Liver (tissue), 8 donors: ENCODE measurements at regions not wholly inside any gene's neighbourhood (a gene's known extent, or its start where the extent isn't known, plus 50 kb on each side); places are given as distances from the start of the nearest gene placed in this dataset.

ENCODE experiments used
- DNase-seq: peaks from one replicate; pipeline ENCODE4 v3.0.0-alpha.2; 2017; ENCODE audit warnings: low spot score
- H3K27ac ChIP-seq, 2 donors: one replicate each; pipeline ENCODE4 v1.7.0; 2013; ENCODE audit warnings: inconsistent platforms in 2 of 2, low read length in 2 of 2, control low read depth in 1 of 2, low read depth in 1 of 2, mild to moderate bottlenecking in 1 of 2
- H3K27me3 ChIP-seq, 4 donors: one replicate each; pipeline versions ENCODE4 v1.6.1 to v1.7.0; 2013; ENCODE audit warnings: low read length in 3 of 4, inconsistent platforms in 1 of 4, mild to moderate bottlenecking in 1 of 4, moderate library complexity in 1 of 4; ENCODE audit not compliant: control insufficient read depth in 4 of 4, insufficient read depth in 4 of 4
- H3K36me3 ChIP-seq, 4 donors: one replicate each; pipeline versions ENCODE4 v1.6.1 to v1.7.0; 2013; ENCODE audit warnings: low read length in 3 of 4, mild to moderate bottlenecking in 3 of 4, low read depth in 1 of 4, moderate library complexity in 1 of 4; ENCODE audit not compliant: control insufficient read depth in 4 of 4, insufficient read depth in 3 of 4
- H3K4me1 ChIP-seq, 4 donors: one replicate each; pipeline versions ENCODE4 v1.6.1 to v1.7.0; 2013; ENCODE audit warnings: low read length in 3 of 4, mild to moderate bottlenecking in 3 of 4, moderate library complexity in 1 of 4; ENCODE audit not compliant: control insufficient read depth in 4 of 4, insufficient read depth in 4 of 4
- H3K4me3 ChIP-seq, 3 donors: one replicate each; pipeline versions ENCODE4 v1.6.1 to v1.7.0; 2013; ENCODE audit warnings: low read length in 3 of 3, control low read depth in 1 of 3, low read depth in 1 of 3, mild to moderate bottlenecking in 1 of 3
- H3K9ac ChIP-seq, 2 donors: one replicate each; pipeline ENCODE4 v1.7.0; 2013; ENCODE audit warnings: low read length in 2 of 2, mild to moderate bottlenecking in 2 of 2, moderate library complexity in 2 of 2, control low read depth in 1 of 2, low read depth in 1 of 2
- H3K9me3 ChIP-seq, 4 donors: one replicate each; pipeline versions ENCODE4 v1.6.1 to v1.7.0; 2013; ENCODE audit warnings: low read length in 3 of 4; ENCODE audit not compliant: control insufficient read depth in 4 of 4
- ATF3 ChIP-seq: IDR thresholded peaks from 2 replicates; pipeline ENCODE4 v1.6.1; 2016; ENCODE audit warnings: antibody characterized with exemption
- CTCF ChIP-seq: fragments of 150-350 bp; IDR thresholded peaks from 2 replicates; pipeline ENCODE4 v1.5.1; 2017; ENCODE audit warnings: improper control_type of control experiment, low read depth, low read length; ENCODE audit not compliant: missing input control
- EGR1 ChIP-seq, 2 donors: IDR thresholded peaks; 2 replicates each; pipeline ENCODE4 v1.6.1; 2016 to 2018; ENCODE audit warnings: antibody characterized with exemption in 2 of 2, low read depth in 2 of 2
- GABPA ChIP-seq, 2 donors: IDR thresholded peaks in 1 of 2; conservative IDR thresholded peaks in 1 of 2; 2 replicates each; pipeline ENCODE4 v1.6.1; 2016; ENCODE audit warnings: antibody characterized with exemption in 2 of 2, mild to moderate bottlenecking in 1 of 2, moderate library complexity in 1 of 2
- HNF4A ChIP-seq, 2 donors: conservative IDR thresholded peaks; 2 replicates each; pipeline ENCODE4 v1.6.1; 2016; ENCODE audit warnings: antibody characterized with exemption in 2 of 2, mild to moderate bottlenecking in 2 of 2
- HNF4G ChIP-seq: IDR thresholded peaks from 2 replicates; pipeline ENCODE4 v1.6.1; 2016; ENCODE audit warnings: antibody characterized with exemption
- JUND ChIP-seq, 2 donors: IDR thresholded peaks; 2 replicates each; pipeline ENCODE4 v1.6.1; 2016; ENCODE audit warnings: antibody characterized with exemption in 2 of 2
- NR2F2 ChIP-seq: IDR thresholded peaks from 2 replicates; pipeline ENCODE4 v1.6.1; 2016; ENCODE audit warnings: antibody characterized with exemption
- RAD21 ChIP-seq, 2 donors: IDR thresholded peaks; 2 replicates each; pipeline ENCODE4 v1.6.1; 2016; ENCODE audit warnings: antibody characterized with exemption in 2 of 2, mild to moderate bottlenecking in 2 of 2
- REST ChIP-seq: IDR thresholded peaks from 2 replicates; pipeline ENCODE4 v1.6.1; 2016; ENCODE audit warnings: antibody characterized with exemption, mild to moderate bottlenecking
- RXRA ChIP-seq, 2 donors: IDR thresholded peaks; 2 replicates each; pipeline ENCODE4 v1.6.1; 2017 to 2018; ENCODE audit warnings: antibody characterized with exemption in 2 of 2, mild to moderate bottlenecking in 1 of 2
- SP1 ChIP-seq: IDR thresholded peaks from 2 replicates; pipeline ENCODE4 v1.6.1; 2018; ENCODE audit warnings: antibody characterized with exemption, mild to moderate bottlenecking
- YY1 ChIP-seq: IDR thresholded peaks from 2 replicates; pipeline ENCODE4 v1.6.1; 2016; ENCODE audit warnings: antibody characterized with exemption, mild to moderate bottlenecking
- ZBTB33 ChIP-seq: IDR thresholded peaks from 2 replicates; pipeline ENCODE4 v1.6.1; 2016; ENCODE audit warnings: antibody characterized with exemption
- WGBS: extraction: QIAGEN DNeasy Blood & Tissue Kit; methylation state at CpG from one replicate; pipeline ENCODE4 v1.1.7; 2013; 5-methylcytosine and 5-hydroxymethylcytosine counted together
- donor health status: healthy.
- donor health status: healthy.
- donor health status: healthy.
- donor health status: healthy.
- donor health status: healthy.

- Histone ChIP-seq H3K9ac (no peak overlapping the region), H3K27ac (no peak overlapping the region), H3K4me3 (no peak overlapping the region), H3K4me1 (peaks cover 0 to 2% (median 0%) of the 10 kb centered on the region in 4 donors), H3K9me3 (no peaks in the 10 kb centered on the region), H3K36me3 (no peaks in the 10 kb centered on the region), H3K27me3 (no peaks in the 10 kb centered on the region)
- WGBS = 74% methylated on average over 8 of the region's 8 CpGs
- TF ChIP-seq RAD21 (IDR thresholded peaks at IDR 0.05) = peak; percentile 80 to 83
- no peak for TF ChIP-seq REST
- peak; percentile 59 for TF ChIP-seq CTCF
- DNase-seq = peak; percentile 56
Observed at GRCh38 chr2:71801969-71802368, 345.7 kb downstream of the CYP26B1 start.

GRCh38 chr2:71801556-71801955 lies 346.1 kb downstream of the CYP26B1 start:
- no peaks in the 10 kb centered on the region for H3K9me3 ChIP-seq
- no peak overlapping the region for H3K9ac ChIP-seq
- TF ChIP-seq ZBTB33 (no peak), CTCF (no peak), ATF3 (no peak), NR2F2 (no peak), EGR1 (IDR thresholded peaks at IDR 0.05; ENCODE audit: low read depth in 2 of 2) (no peak), RXRA (IDR thresholded peaks at IDR 0.05) (no peak), JUND (IDR thresholded peaks at IDR 0.05) (no peak), YY1 (no peak), GABPA (IDR thresholded peaks at IDR 0.05 in 1 of 2, conservative IDR thresholded peaks at IDR 0.05 in 1 of 2) (no peak), HNF4G (no peak), RAD21 (IDR thresholded peaks at IDR 0.05) (no peak), HNF4A (conservative IDR thresholded peaks at IDR 0.05) (no peak), SP1 (no peak)
- H3K27ac ChIP-seq = no peak overlapping the region
- no peaks in the 10 kb centered on the region for H3K36me3 ChIP-seq
- H3K27me3 ChIP-seq = no peaks in the 10 kb centered on the region
- no peak for DNase-seq
- H3K4me1 ChIP-seq = peaks cover 0 to 2% (median 0%) of the 10 kb centered on the region in 4 donors
- 80% methylated on average over 3 of the region's 3 CpGs for WGBS
- H3K4me3 ChIP-seq = no peak overlapping the region
